Stimulated activated naive CD4-positive, alpha-beta T cell treated with Interleukin-2 at 50 U/mL for 16 hours (primary cell): ENCODE measurements at regions not wholly inside any gene's neighbourhood (a gene's known extent, or its start where the extent isn't known, plus 50 kb on each side); places are given as distances from the start of the nearest gene placed in this dataset.

ENCODE experiments used
- DNase-seq: peaks from one replicate; lab custom pipeline; 2025; lab: John Stamatoyannopoulos, UW

DNA sequence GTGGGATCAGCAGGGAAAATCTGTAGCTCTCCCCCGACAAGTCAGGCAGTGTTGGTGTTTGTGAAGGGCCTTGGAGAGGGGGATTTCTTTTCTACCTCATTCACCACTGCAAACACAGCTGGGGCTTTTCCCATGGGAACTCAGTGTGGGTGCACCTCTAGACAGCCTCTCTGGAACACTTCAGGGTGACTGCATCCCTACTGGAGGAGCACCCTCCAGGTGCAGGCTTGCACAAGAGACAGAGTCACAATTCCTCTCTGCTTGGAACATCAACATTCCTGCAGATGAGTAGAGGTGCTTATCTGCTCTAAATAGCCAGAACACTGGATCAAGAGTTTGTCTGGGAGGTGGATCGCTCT is 72.7 kb upstream of the AKAP13 start:
- no peak for DNase-seq

DNA sequence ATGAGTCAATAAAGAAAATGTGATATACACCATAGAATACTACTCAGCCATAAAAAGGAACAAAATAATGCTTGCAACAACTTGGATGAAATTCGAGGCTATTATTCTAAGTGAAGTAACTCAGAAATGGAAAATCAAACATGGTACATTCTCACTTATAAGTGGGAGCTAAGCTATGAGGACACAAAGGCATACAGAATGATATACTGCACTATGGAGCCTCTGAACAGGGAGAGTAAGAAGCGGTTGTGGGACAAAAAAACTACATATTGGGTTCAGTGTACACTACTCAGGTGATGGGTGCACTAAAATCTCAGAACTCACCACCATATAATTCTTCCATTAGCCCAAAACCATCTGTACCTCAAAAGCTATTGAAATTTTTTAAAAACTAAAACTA is 68.8 kb upstream of the AKAP13 start:
- DNase-seq = no peak

DNA sequence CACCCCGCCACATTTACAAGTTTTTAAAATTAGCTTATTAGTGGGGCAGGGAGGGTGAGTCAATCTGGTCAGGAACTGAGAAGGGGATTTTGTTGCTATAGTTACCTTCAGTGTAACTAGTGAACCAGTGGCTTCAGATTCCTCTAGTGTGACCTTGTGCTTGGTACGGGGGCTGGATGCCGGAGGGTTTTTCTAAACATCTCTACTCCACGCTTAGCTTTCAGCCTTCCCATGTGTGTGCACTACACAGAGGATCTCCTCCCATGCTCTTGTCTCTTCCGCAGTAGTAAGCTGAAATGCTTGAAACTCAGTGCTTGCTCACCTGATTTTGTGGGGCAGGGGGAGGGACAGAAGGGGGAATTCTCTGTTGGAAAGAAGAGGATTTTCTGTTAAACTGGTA is 67.9 kb upstream of the AKAP13 start:
- no peak for DNase-seq

DNA sequence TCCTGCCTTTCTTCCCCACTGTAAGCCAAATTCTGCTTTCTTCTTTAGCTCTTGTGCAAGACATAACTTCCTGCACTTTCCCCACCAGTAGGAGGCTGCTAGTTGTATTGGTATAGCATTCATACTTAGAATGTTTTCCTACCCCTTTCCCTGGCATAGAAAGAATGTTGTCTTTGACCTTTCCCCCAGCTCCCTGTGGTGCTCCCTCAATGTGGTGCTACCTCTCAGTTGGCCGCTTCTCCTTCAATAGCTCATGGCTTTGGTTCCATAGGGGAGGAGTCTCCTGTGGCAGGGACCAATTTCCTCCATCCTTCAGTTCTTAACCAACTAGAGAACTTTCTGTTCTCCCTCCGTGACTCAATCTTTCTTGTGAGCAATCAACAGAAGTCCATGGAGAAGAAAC is 67.5 kb upstream of the AKAP13 start:
- DNase-seq = no peak

DNA sequence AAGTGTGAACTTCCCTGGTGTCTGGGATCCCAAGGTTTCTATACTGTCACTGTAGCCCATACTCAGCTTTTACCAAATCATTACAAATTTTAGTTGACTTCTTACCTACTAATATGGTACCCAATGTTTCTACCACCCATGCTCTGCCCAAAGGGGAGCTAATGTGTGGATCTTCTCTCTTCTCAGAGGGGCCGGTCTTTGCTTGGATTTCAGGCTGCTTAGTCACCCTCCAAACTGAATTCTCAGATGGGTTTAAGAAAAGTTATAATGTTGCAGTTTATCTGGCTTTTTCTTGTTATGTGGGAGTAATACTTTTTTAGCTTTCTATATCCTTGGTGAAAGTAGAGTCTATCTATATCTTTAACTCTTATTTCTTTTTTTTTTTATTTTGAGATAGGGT is 67.1 kb upstream of the AKAP13 start:
- no peak for DNase-seq

DNA sequence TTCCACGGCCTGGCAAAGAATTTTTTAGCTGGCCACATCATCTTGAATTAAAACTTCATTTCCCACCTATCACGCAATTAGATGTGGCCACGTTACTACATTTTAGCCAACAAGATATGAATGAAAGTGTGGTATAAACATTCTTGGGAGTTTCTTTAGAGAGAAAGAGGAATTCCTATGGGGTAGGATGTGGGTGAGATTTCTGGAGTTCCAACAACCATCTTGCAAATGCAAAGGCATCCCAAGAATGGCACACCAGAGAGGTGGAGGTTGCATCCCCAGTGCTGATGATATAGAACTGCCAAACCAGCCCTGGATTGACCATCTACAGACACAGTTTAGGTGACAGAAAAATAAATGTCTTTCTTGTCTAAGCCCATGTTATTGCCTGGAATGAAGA is 66.3 kb upstream of the AKAP13 start:
- DNase-seq = no peak

DNA sequence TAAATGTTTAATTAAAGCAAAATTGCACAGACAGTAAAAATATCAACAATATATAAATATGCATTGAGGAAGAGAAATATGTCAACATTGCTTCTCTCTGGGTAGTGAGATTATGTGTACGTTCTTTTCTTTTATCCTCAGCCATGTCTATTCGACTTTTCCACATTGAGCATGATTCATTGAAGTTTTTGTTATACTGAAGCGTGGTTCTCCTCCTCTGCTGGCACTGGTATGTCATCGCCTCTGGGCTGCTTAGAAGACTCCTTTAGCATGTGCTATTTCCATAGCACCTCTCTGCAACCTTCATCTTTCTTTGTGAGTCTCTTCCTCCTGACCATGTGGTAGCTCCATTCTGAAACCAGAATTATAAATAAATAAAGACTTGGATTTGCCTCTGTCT is 65.8 kb upstream of the AKAP13 start:
- no peak for DNase-seq

DNA sequence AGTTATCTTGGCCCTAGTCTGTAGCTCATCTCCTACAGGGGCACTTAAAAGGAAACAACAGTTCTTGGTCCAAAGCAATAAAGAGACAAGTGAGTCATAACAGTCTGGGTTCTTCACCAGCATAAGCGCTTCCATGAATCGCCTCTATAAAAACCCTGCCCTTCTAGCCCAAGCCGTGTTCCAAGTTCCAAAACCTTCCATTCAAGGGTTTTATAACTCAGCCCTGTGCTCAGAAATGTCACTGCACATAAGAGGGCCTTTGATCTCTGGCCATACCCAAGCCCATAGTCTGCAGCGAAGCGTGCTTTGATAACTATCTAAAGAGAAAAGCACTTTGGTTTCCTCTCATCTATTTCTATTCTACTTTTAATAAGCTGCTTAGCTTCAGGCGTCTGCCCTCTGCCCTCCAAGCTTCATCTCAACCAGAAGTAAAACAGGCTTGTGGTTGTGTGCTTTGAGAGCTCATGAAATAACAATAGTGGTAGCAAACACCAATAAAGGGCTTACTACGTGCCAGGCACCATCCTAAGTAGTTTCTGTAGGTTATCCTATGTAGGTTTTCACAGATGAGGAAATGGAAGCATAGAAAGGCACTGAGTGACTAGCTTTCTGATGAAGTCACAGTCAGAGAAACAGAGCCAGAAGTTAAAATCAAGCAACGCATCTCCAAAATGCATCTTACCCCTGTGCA is 64.0 kb upstream of the AKAP13 start:
- DNase-seq = no peak

DNA sequence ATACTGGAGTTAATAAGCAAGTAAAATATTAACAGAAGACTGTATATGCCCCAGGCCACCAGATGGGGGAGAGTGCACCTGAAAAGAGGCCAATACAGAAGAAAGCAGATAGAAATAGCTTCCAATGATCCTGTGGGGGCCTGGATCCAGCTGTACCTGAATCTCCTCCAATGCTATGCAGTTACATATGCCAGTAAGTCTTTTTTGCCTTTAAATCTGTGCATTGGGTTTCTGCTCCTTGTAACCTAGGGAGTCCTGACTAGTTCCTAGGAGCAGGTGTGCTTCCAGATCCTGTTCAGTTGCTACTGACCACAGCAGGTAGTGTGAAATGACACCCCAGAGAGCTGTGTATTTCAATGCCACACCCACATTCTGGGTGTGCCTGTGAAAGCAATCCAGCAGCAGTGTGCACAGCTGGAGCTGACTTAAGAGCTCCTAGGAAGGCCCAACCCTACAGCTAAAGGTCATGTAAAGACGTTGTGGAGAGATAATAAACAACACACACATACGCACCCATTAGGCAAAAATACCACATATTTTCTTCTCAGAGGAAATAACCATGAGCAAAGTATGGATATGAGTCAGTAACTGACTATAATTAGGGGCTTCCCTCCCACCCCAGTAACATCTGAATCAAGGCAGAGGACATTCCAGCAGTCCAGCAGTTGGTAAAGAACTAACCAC is 62.2 kb upstream of the AKAP13 start:
- DNase-seq = no peak

DNA sequence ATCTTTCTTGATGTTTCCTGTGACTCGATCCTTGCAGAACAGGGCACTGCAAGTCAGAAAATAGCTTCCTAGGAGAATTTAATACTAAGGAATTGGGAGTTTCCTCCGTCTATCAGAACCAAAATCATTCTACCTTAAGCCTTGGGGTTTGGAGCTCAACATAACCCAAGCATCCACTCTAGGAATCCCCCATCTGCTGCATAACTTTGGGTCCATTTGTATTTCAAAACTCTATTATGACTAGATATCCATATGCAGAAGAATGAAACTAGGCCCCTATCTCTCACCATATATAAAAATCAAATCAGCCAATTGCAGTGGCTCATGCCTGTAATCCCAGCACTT is 61.7 kb upstream of the AKAP13 start:
- DNase-seq = no peak

DNA sequence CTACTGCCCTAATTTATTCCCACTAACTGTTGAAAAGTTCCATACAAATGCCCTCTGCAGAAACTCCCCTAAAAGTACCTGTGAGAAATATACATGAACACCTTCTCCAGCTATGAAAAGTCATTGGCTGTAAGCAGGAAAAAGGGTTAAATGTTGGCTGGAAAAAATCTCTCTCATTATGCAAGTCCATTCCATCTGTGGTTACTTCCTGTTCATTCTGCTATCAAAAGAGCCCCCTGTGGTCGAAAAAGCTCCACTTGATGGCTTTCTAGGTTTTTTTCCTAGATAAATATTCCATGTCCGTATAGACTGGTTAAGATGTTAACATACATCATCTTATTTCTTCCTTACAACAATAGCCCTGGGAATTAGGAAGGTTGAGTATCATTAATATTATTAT is 56.2 kb upstream of the AKAP13 start:
- DNase-seq = no peak

DNA sequence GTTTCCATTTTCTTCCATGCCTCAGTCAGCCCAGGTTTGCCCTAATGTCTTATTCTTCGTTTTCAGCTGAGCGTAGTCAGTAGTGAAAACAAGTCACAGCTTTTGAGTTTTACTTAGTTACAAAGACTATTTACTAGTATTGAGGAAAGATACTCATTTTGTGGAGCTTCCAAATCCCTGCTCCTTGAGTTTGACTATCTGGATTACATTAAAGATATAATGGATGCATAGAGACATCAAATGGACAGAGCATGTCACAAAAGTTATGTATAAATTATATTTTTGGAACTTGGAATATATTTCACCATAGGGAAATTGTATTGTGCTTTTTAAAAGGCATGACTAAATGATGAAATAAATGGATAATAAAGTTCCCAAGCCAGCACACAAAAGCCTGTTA is 54.6 kb upstream of the AKAP13 start:
- no peak for DNase-seq

DNA sequence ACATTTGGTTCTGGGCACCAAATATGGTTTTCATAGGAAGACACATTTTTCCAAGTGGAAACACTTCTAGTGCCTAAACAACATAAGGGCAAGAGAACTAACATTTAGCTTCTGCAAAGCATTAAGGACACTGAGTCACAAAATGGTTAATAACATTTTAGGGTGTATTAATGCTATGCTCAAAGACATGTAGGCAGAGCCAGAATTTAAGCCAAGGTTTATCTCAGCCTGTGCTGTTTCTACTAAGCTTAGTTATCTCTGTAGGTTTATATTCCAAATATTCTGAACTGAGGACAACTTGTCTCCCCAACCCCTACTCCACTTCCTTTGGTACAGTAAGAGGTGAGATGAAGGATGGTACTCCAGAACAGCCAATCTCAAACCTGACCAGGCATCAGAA is 54.1 kb upstream of the AKAP13 start:
- no peak for DNase-seq

DNA sequence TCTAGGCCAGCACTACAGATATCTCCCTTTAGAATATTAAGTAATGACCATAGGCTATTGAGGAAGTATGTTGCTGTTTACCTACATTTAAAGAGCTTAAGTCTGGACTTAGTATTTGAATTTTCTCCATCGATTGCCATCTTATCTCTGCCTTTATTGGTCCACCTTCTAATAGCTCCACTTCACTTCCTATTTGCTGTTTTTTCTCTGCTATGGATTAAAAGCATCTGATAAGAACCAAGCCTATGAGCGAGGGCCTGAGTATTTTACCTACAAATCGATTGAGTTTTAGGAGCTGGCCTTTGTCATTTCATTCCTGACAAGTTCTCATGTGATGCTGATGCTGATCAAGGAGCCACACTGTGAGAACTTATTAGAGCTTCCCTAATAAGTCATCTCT is 52.6 kb upstream of the AKAP13 start:
- DNase-seq = no peak

DNA sequence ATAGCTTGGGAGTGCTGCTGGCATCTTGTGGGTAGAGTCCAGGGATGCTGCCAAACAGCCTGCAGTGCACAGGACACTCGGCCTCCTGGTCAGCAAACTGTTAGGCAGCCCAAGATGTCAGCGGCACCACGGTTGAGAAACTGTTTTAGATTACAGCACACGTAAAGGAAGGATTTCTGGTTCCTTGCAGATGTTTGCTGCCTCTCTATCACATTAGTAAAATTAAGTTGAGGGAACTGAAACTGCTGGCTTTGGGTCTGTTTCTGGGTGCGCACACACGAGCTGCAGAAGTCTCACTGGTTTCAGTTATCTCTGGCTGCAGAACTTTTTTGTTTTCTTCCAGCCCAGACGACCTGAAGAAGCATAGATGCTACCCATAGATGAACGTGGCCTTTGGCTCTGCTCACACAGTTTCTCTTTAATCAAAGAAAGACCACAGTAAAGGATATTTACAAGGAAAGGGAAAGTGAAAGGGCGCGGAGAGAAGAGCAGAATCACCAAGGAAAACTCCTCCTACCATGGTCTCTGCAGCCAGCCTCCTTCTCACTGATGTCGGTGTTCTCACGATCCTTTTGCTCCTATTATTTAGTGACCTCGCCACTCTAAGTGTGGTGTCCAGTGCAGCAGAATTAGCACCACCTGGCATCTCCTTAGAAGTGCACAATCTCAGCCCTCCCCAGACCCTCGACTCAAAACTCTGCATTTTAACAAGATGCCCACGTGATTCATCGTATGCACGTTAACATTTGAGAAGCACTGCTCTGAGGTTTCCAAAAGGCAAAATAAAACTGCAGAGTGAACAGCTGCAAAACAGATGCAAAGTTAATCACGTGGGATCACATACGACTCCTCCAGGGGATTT is 50.6 kb upstream of the AKAP13 start:
- no peak for DNase-seq
